ENCODE measurements at regions not wholly inside any gene's neighbourhood (a gene's known extent, or its start where the extent isn't known, plus 50 kb on each side); places are given as distances from the start of the nearest gene placed in this dataset.
A peak's percentile ranks its signal among the peaks of the same experiment; 100 is the strongest.

DNA sequence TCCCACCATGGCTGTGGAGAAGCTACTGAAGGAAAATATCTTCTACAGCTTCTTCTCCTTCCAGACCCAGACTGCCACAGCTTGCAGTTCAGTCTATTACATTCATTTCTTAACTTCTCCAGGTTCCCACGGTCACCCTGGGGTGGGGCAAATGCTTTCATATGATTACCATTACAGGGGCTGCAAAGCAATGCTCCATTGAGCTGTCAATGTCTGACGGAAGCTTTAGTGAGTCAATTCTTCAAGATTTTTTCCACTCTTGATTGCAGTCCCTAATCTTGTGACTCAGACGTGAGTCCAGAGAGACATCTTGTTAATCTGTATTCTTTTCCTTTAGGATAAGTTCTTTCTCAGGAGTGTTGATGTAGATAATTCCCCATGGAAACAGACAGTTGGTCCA is 233.4 kb upstream of the DDI1 start:
- FAIRE-seq (no peak), DNase-seq (ENCODE audit: low read depth) (peak; percentile 80)
- TF ChIP-seq, protein P1, sequence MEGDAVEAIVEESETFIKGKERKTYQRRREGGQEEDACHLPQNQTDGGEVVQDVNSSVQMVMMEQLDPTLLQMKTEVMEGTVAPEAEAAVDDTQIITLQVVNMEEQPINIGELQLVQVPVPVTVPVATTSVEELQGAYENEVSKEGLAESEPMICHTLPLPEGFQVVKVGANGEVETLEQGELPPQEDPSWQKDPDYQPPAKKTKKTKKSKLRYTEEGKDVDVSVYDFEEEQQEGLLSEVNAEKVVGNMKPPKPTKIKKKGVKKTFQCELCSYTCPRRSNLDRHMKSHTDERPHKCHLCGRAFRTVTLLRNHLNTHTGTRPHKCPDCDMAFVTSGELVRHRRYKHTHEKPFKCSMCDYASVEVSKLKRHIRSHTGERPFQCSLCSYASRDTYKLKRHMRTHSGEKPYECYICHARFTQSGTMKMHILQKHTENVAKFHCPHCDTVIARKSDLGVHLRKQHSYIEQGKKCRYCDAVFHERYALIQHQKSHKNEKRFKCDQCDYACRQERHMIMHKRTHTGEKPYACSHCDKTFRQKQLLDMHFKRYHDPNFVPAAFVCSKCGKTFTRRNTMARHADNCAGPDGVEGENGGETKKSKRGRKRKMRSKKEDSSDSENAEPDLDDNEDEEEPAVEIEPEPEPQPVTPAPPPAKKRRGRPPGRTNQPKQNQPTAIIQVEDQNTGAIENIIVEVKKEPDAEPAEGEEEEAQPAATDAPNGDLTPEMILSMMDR (IDR thresholded peaks at IDR 0.05; ENCODE audit: insufficient read depth, low read depth, low read length), result no peak
- no peak for TF ChIP-seq EZH2 (IDR thresholded peaks at IDR 0.05; ENCODE audit: insufficient read depth, low read length)
- H4K20me1 ChIP-seq (ENCODE audit: insufficient read depth, low read length), result no peaks in the 10 kb centered on the region
- H3K4me3 ChIP-seq (ENCODE audit: insufficient read depth, low read depth, low read length), result no peak overlapping the region
- H3K79me2 ChIP-seq (ENCODE audit: insufficient read depth, low read length), result no peaks in the 10 kb centered on the region
- no peaks in the 10 kb centered on the region for H3K9me3 ChIP-seq (ENCODE audit: insufficient read depth, low read depth, low read length)
- Mint-ChIP-seq H3K9me3 (ENCODE audit: unreplicated experiment) (no peaks in the 10 kb centered on the region), H3K27ac (ENCODE audit: unreplicated experiment) (peak overlapping the region; percentile 74), H3K36me3 (ENCODE audit: low read depth, unreplicated experiment) (no peaks in the 10 kb centered on the region), H3K4me3 (ENCODE audit: unreplicated experiment) (peak overlapping the region; percentile 72), H3K27me3 (ENCODE audit: low read depth, unreplicated experiment) (no peaks in the 10 kb centered on the region), H3K4me1 (ENCODE audit: low read depth, unreplicated experiment) (peaks cover 52% of the 10 kb centered on the region)
- peaks cover 9% of the 10 kb centered on the region for H3K4me1 ChIP-seq (ENCODE audit: insufficient read depth, low read length)
- H3K27ac ChIP-seq (ENCODE audit: low read depth, low read length), result peak overlapping the region; percentile 52
- H2AFZ ChIP-seq (ENCODE audit: low read depth, low read length), result peak overlapping the region; percentile 13
- peak overlapping the region; percentile 43 for H3K9ac ChIP-seq (ENCODE audit: low read length)
- H3K36me3 ChIP-seq (ENCODE audit: insufficient read depth, low read length), result no peaks in the 10 kb centered on the region
- peak overlapping the region; percentile 48 for H3K4me2 ChIP-seq (ENCODE audit: low read length)
- no peaks in the 10 kb centered on the region for H3K27me3 ChIP-seq (ENCODE audit: insufficient read depth, low read length)

DNA sequence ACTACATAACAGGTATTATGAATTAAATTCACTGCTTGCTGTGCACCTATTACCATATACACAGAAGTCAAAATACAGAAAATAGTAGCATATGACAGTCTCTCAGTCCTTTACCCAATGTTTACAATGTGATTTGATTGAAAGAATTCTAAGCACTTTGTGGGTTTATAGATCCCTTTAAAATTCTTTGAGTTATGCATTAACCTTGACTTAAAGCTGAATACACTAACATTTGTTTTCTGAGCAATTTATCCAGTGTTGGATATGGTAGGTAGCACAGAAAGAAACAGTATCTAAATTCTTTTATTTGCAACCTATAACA is 230.8 kb upstream of the DDI1 start:
- no peak overlapping the region for H2AFZ ChIP-seq (ENCODE audit: low read depth, low read length)
- no peaks in the 10 kb centered on the region for H3K27me3 ChIP-seq (ENCODE audit: insufficient read depth, low read length)
- FAIRE-seq (no peak), DNase-seq (ENCODE audit: low read depth) (no peak)
- H3K27ac Mint-ChIP-seq (ENCODE audit: unreplicated experiment), result no peak overlapping the region
- no peak overlapping the region for H3K9ac ChIP-seq (ENCODE audit: low read length)
- H3K36me3 ChIP-seq (ENCODE audit: insufficient read depth, low read length), result no peaks in the 10 kb centered on the region
- H3K36me3 Mint-ChIP-seq (ENCODE audit: low read depth, unreplicated experiment), result no peaks in the 10 kb centered on the region
- no peak overlapping the region for H3K4me3 ChIP-seq (ENCODE audit: insufficient read depth, low read depth, low read length)
- peaks cover 39% of the 10 kb centered on the region for H3K4me1 Mint-ChIP-seq (ENCODE audit: low read depth, unreplicated experiment)
- H3K4me1 ChIP-seq (ENCODE audit: insufficient read depth, low read length), result peaks cover 13% of the 10 kb centered on the region
- no peaks in the 10 kb centered on the region for H3K9me3 Mint-ChIP-seq (ENCODE audit: unreplicated experiment)
- no peak overlapping the region for H3K4me3 Mint-ChIP-seq (ENCODE audit: unreplicated experiment)
- TF ChIP-seq EZH2 (IDR thresholded peaks at IDR 0.05; ENCODE audit: insufficient read depth, low read length), result no peak
- TF ChIP-seq, protein P1 (IDR thresholded peaks at IDR 0.05; ENCODE audit: insufficient read depth, low read depth, low read length), result no peak
- no peaks in the 10 kb centered on the region for H3K79me2 ChIP-seq (ENCODE audit: insufficient read depth, low read length)
- no peaks in the 10 kb centered on the region for H3K9me3 ChIP-seq (ENCODE audit: insufficient read depth, low read depth, low read length)
- H3K4me2 ChIP-seq (ENCODE audit: low read length), result peak overlapping the region; percentile 21
- no peaks in the 10 kb centered on the region for H4K20me1 ChIP-seq (ENCODE audit: insufficient read depth, low read length)
- no peaks in the 10 kb centered on the region for H3K27me3 Mint-ChIP-seq (ENCODE audit: low read depth, unreplicated experiment)
- no peak overlapping the region for H3K27ac ChIP-seq (ENCODE audit: low read depth, low read length)

DNA sequence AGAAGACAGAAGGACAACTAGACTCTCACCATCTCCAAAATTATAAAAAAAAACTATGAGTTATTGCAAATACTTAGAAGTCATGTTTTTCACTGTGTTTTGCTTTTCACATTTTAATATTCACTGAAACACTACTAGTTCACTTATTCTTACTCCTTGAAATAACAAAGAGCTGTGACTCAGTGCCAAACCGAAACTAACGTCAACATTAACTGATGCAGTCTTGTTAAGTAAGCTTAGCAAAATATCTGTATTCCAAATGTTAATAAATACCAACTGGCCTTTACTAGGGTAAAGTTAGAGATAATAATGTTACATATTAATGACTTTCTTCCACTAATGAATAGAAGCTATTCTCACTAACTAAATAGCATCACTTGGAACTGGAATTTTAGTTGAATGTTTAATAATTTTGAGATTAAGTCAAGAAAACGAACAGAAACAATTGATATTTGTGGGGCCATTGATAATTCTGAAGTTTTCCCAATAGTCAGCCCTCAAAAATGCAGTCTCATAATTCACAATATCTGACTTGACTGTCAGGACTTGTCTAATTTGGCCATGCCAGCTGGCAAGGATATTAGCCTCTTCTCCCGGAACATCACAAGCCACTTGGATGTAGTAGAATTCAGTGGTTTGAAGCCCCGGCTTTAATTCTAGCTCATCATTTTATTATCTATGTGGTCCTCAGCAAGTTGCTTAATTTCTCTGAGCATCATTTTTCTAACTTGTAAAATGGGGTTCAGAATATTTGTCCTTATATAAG is 230.1 kb upstream of the DDI1 start:
- no peaks in the 10 kb centered on the region for H3K9me3 ChIP-seq (ENCODE audit: insufficient read depth, low read depth, low read length)
- H3K79me2 ChIP-seq (ENCODE audit: insufficient read depth, low read length), result no peaks in the 10 kb centered on the region
- no peak overlapping the region for H3K27ac ChIP-seq (ENCODE audit: low read depth, low read length)
- H3K9me3 Mint-ChIP-seq (ENCODE audit: unreplicated experiment), result no peaks in the 10 kb centered on the region
- FAIRE-seq (no peak), DNase-seq (ENCODE audit: low read depth) (peak; percentile 90)
- H3K4me1 ChIP-seq (ENCODE audit: insufficient read depth, low read length), result peaks cover 13% of the 10 kb centered on the region
- no peaks in the 10 kb centered on the region for H3K27me3 Mint-ChIP-seq (ENCODE audit: low read depth, unreplicated experiment)
- H3K27me3 ChIP-seq (ENCODE audit: insufficient read depth, low read length), result no peaks in the 10 kb centered on the region
- TF ChIP-seq, protein P1 (IDR thresholded peaks at IDR 0.05; ENCODE audit: insufficient read depth, low read depth, low read length), result no peak
- no peak for TF ChIP-seq EZH2 (IDR thresholded peaks at IDR 0.05; ENCODE audit: insufficient read depth, low read length)
- no peaks in the 10 kb centered on the region for H4K20me1 ChIP-seq (ENCODE audit: insufficient read depth, low read length)
- no peak overlapping the region for H3K4me3 Mint-ChIP-seq (ENCODE audit: unreplicated experiment)
- no peak overlapping the region for H3K9ac ChIP-seq (ENCODE audit: low read length)
- H3K36me3 ChIP-seq (ENCODE audit: insufficient read depth, low read length), result no peaks in the 10 kb centered on the region
- no peak overlapping the region for H3K4me3 ChIP-seq (ENCODE audit: insufficient read depth, low read depth, low read length)
- H3K4me2 ChIP-seq (ENCODE audit: low read length), result peak overlapping the region; percentile 21
- no peaks in the 10 kb centered on the region for H3K36me3 Mint-ChIP-seq (ENCODE audit: low read depth, unreplicated experiment)
- H3K27ac Mint-ChIP-seq (ENCODE audit: unreplicated experiment), result no peak overlapping the region
- peaks cover 40% of the 10 kb centered on the region for H3K4me1 Mint-ChIP-seq (ENCODE audit: low read depth, unreplicated experiment)
- no peak overlapping the region for H2AFZ ChIP-seq (ENCODE audit: low read depth, low read length)
